SKM-1 (cell line): ENCODE measurements at regions not wholly inside any gene's neighbourhood (a gene's known extent, or its start where the extent isn't known, plus 50 kb on each side); places are given as distances from the start of the nearest gene placed in this dataset.

Experiments used
- DNase-seq: peaks from one replicate; lab custom pipeline; 2025; ENCODE audit not compliant: unreplicated experiment; lab: John Stamatoyannopoulos, UW

DNA sequence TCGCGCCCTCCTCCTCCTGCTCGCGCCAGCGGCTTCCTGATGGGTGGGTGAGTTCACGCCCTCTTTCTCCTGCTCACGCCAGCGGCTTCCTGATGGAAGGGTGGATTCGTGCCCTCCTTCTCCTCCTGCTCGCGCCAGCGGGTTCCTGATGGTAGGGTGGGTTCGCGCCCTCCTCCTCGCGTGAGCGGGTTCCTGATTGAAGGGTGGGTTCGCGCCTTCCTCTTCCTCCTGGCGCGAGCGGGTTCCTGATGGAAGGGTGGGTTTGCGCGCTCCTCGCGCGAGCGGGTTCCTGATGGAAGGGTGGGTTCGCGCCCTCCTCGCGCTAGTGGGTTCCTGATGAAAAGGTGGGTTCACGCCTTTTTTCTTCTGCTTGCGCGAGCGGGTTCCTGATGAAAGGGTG is 62.0 kb upstream of the MGAT5 start:
- no peak for DNase-seq

DNA sequence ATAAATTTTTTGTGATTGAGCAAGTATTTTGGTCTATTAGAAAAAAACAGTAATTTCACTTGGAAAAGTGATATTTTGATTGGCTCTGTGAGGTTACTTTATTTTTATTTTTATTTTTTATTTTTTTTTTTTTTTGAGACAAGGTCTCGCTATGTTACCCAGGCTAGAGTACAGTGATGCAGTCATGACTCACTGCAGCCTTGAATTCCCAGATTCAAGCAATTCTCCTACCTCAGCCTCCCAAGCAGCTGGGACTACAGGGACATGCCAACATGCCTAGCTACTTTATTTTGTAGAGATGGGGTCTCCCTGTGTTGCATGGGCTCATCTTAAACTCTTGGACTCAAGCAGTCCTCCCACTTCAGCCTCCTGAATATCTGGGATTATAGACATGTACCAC is 60.9 kb upstream of the MGAT5 start:
- no peak for DNase-seq

DNA sequence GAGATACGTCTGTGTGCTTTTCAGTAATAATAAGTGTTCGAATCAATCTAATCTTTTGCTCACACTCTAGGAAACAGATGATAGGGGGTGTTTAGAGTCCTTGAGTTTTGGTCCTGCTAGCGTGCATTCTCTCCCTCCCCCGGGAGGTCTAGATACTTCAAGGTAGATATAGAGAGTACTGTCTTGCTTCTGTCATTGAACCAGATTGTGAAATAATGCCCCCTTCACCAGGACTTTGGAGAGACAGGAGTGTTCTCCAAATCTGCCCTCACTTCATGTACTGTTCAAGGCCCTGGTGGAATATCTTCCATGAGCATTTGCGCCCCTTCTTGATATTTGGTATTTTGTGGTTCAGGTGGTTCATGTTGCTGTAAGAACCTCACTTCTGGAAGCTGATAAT is 59.4 kb upstream of the MGAT5 start:
- DNase-seq, result no peak

DNA sequence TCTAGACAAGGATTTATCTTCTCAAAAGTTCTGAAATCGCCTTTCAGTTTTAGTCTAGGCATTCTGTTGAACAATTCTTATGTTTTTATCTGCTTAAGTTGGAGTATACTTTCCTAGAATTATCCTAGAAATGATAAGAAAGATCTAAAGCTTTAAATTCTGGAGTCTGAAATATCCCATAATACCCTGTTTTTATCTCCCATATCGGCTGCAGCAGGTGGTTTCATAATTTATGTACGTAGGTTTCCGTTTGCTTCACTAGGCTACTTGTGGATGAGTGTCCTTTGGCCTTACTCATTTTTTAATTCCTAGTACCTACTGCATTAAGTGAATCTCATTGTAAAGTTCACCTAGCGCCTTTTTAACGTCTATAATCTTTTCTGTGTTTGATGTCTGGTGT is 58.5 kb upstream of the MGAT5 start:
- no peak for DNase-seq

DNA sequence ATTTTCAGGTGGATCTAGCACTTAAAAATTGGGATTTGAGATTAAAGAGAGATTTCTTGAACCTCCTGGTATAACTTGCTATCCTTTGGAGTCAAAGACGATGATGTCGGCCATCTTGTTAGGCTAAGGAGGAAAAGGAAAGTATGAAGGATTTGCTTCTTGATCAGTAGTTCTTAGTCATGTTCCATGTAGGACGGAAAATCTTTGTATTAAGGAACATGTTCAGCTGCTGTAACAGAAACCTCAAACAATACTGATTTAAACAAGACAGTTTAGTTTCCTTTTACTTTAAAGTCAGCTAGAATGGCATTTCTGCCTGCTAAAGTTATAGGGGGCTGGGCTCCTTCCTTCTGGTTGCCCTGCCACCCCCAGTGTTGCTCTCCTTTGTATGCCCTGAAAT is 56.4 kb upstream of the MGAT5 start:
- DNase-seq, result no peak

DNA sequence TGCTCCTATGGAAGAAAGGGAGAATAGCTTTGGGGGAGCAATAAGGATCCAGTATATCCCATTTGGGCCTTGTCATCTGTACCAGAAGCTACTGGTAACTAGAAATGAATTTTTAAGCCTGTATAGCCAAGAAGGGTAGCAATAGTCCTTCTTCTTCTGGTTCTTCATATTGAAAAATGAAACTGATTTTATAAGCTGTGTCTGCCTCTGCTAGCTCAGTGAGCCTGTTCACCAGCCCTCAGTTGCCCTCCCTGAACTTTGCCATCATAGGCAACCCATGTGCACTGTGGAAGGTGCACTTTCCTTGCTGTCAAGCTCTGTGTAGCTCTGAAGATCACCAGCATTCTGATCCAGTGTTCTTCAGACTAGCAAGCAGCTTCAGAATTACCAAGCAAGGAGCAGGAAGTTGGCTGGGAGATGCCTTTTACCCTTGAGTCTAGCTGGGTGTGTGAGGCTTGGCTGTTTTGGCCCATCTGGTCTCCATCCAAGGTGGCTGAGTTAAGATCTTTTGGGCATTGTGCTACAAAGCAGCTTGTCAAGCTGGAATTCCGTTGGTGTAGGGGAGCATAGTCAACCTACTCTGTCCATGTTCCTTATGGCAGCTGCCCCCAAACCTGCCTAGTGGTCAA is 55.8 kb upstream of the MGAT5 start:
- DNase-seq, result no peak

DNA sequence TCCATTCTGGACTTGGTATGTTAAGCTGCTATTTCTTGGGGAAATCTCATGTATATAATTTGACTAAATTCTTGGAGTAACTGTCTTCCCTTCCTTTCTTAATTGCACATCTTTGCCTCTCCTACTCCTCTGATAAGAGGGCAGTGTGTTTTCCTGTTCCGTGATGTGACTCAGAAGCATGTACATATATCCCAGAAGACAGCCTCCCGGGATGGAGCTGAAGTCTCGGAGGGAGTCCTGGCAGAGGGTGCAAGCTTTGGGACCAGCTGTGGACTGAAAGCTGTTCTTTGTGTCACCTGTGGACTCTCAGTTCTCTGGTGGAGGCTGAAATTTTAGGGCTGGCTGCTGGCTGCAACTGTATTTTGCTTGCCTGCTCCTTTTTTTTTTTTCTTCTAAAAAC is 54.7 kb upstream of the MGAT5 start:
- no peak for DNase-seq

DNA sequence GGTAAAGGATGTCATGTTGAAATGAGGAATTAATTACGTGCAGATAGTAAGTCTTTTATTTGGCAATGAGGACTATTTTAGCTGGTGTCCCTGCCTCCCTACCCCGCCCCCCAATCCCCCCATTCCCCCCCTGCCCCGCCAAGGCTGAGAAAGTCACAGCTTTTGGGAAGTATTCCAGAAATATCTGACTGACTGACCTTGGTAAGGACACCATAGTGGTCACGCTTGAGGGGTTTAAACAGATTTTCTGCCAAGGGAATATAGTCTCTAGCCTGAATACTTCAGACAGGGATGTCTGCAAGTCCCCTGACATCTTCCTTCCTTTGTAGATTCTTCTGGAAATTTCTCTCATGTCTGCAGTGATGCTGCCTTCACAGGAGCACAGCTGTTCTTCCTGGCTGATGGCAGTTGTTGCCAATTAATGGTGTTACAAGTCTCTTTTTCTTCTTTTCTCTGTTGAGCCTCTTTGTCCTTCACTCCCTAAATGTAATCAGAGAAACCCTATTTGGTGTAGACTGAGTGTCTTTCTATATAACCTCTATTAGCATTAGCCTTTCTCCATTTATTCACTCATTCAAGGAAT is 53.7 kb upstream of the MGAT5 start:
- DNase-seq, result no peak

DNA sequence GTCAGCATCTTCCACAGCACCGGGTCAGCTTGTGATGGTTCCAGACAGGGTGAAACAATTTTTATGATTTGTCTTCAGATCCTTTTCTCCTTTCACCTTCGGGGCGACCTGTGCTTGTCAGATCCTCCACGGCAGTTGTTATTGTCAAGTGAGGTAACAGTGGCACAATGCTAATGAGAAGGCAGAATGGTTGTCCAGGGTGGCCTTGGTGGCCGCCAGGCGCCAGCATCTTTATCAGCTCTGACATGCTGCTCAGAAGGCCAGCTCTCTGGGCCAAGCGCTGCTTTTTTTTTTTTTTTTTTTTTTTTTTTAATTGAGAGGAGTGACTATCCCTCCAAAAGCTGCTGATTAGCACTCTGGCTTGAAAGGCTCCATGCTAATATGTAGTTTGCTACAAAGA is 52.3 kb upstream of the MGAT5 start:
- no peak for DNase-seq

DNA sequence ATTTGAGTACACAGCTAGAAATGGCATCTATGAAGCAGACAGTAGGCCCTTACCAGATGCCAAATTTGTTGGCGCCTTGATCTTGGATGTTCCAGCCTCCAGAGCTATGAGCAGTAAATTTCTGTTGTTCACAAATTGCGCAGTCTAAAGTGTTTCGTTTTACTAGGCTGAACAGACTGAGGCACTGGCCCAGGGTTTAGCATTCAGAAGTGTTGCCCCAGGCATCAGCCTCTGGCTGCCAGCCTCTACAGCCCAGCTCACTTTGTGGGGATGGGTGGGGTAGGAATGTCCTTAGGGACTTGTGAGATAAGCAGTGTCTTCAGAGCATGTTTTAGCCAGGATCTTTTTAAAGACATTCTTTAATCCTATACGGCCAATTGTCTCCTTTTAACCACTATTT is 51.5 kb upstream of the MGAT5 start:
- no peak for DNase-seq

DNA sequence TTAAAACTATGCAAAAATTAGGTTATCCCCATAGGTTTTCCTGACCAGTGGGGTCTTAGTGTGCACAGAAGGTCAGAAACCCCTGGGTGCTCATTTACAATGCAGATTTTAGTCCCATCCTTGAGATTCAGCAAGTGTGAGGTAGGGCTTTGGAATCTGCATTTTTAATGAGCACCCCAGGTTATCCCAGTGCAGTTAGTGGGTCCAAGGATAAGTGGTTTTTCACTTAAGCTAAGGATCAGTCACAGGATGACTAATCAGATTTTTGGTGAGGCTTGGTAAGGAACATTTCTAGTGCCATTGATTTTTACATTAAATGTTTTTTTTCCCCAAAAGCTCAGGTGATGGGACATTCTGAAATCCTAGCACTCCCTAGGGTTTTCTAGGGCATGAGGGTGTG is 50.7 kb upstream of the MGAT5 start:
- no peak for DNase-seq
